Upper lobe of left lung (tissue), 4 donors: ENCODE measurements at regions not wholly inside any gene's neighbourhood (a gene's known extent, or its start where the extent isn't known, plus 50 kb on each side); places are given as distances from the start of the nearest gene placed in this dataset.

Experiments used
- EP300 ChIP-seq, 4 donors: sonication (generic); formaldehyde crosslinking; IDR thresholded peaks; one replicate each; pipeline ENCODE4 v1.5.1; 2017; ENCODE audit warnings: antibody characterized with exemption in 4 of 4, control low read depth in 2 of 4
- POLR2A ChIP-seq, 4 donors: fragments of 450-650 bp; IDR thresholded peaks; one replicate each; pipeline ENCODE4 v1.5.1; 2016 to 2017; ENCODE audit warnings: antibody characterized with exemption in 4 of 4, mild to moderate bottlenecking in 2 of 4
- POLR2AphosphoS5 ChIP-seq, 2 donors: sonication (generic); formaldehyde crosslinking; IDR thresholded peaks; one replicate each; pipeline ENCODE4 v1.5.1; 2017; ENCODE audit warnings: antibody characterized with exemption in 2 of 2
- TF ChIP-seq, protein P1 (sequence below), 6 experiments: fragments of 450-650 bp in 4 of 6; fragments of 200-600 bp in 2 of 6; sonication (generic) in 2 of 6; IDR thresholded peaks; one replicate each; pipeline ENCODE4 v1.5.1; 2016 to 2019; ENCODE audit warnings: antibody characterized with exemption in 6 of 6

DNA sequence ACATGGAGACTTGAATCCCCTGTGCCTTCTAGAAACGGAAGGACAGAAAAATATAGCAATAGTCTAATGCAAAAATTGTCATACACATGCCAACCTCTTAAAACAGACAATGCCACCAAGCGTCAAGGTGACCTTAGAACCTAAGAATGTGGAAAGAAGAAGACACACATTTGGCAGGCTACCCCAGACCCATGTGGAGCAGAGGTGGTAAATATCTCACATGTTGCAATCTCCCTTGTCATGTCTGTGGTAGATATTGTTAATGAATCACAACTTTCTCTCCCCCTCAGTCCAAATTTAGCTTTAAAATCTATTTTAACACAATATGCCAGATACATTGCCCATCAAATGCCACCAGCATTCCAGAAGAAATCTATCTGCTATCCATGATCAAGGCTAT, 137.4 kb downstream of the HNMT start:
- TF ChIP-seq, protein P1, sequence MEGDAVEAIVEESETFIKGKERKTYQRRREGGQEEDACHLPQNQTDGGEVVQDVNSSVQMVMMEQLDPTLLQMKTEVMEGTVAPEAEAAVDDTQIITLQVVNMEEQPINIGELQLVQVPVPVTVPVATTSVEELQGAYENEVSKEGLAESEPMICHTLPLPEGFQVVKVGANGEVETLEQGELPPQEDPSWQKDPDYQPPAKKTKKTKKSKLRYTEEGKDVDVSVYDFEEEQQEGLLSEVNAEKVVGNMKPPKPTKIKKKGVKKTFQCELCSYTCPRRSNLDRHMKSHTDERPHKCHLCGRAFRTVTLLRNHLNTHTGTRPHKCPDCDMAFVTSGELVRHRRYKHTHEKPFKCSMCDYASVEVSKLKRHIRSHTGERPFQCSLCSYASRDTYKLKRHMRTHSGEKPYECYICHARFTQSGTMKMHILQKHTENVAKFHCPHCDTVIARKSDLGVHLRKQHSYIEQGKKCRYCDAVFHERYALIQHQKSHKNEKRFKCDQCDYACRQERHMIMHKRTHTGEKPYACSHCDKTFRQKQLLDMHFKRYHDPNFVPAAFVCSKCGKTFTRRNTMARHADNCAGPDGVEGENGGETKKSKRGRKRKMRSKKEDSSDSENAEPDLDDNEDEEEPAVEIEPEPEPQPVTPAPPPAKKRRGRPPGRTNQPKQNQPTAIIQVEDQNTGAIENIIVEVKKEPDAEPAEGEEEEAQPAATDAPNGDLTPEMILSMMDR (IDR thresholded peaks at IDR 0.05): no peak
- TF ChIP-seq POLR2A (IDR thresholded peaks at IDR 0.05) (no peak), POLR2AphosphoS5 (IDR thresholded peaks at IDR 0.05) (no peak), EP300 (IDR thresholded peaks at IDR 0.05) (no peak)
